ENCODE measurements at regions not wholly inside any gene's neighbourhood (a gene's known extent, or its start where the extent isn't known, plus 50 kb on each side); places are given as distances from the start of the nearest gene placed in this dataset.

DNA sequence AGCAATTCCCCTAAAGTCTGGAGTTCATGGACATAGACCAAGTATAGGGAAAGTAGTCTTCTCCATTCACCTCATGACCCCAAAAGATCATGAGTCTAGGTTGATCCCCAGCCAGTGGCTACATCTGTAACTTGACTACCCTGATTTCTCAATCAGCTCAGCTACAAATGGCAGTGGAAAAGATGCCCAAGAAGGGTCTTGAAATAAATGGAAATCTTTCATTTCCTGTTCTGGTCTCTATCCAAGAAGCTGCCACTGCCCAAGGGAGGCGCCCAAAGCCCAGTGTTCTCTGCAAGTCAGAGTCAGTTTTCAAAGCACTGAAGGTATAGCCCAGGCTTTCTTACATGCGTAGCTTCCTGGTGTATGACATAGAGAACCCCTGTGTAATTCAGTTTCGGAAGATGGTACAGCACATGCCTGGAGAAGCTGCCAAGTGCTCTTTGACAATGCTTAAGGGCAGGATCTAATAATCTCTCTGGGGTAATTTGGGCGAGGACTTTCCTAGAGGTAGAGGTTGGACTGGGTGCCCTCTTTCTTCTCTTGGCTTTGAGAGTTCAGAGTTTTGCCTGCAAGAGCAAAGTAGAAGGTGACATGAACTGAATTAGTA, 101.1 kb downstream of the ADAMTS15 start:
- TF ChIP-seq, protein P1, sequence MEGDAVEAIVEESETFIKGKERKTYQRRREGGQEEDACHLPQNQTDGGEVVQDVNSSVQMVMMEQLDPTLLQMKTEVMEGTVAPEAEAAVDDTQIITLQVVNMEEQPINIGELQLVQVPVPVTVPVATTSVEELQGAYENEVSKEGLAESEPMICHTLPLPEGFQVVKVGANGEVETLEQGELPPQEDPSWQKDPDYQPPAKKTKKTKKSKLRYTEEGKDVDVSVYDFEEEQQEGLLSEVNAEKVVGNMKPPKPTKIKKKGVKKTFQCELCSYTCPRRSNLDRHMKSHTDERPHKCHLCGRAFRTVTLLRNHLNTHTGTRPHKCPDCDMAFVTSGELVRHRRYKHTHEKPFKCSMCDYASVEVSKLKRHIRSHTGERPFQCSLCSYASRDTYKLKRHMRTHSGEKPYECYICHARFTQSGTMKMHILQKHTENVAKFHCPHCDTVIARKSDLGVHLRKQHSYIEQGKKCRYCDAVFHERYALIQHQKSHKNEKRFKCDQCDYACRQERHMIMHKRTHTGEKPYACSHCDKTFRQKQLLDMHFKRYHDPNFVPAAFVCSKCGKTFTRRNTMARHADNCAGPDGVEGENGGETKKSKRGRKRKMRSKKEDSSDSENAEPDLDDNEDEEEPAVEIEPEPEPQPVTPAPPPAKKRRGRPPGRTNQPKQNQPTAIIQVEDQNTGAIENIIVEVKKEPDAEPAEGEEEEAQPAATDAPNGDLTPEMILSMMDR (IDR thresholded peaks at IDR 0.05) = no peak
- no peak for TF ChIP-seq POLR2A (IDR thresholded peaks at IDR 0.05)
- no peak for TF ChIP-seq POLR2AphosphoS5 (IDR thresholded peaks at IDR 0.05)
